Activated B cell treated with CpG ODN at 0.5 μM for 24 hours (primary cell): ENCODE measurements at regions not wholly inside any gene's neighbourhood (a gene's known extent, or its start where the extent isn't known, plus 50 kb on each side); places are given as distances from the start of the nearest gene placed in this dataset.

Source experiments
- ATAC-seq: fragments of 200-7000 bp; cut with Tn5 transposase; one replicate; pipeline ENCODE4 v1.10.0; 2021; ENCODE audit warnings: low read depth, mild to moderate bottlenecking, moderate library complexity
- CTCF ChIA-PET: fragments of 350-600 bp; sonication (Branson Sonifier 250); formaldehyde crosslinking; loops from one replicate; lab custom pipeline; 2021; ENCODE audit warnings: antibody characterized with exemption; lab: Charles Lee
- POLR2A ChIA-PET: fragments of 350-600 bp; sonication (Branson Sonifier 250); formaldehyde crosslinking; loops from one replicate; lab custom pipeline; 2021; ENCODE audit warnings: antibody characterized with exemption; lab: Charles Lee
- DNase-seq: peaks from one replicate; pipeline ENCODE4 v3.0.0; 2022
- H3K27ac Mint-ChIP-seq: one replicate; pipeline ENCODE4 v1.8.0; 2020; ENCODE audit warnings: mixed read lengths
- H3K27me3 Mint-ChIP-seq: one replicate; pipeline ENCODE4 v1.8.0; 2021; ENCODE audit warnings: mixed read lengths
- H3K36me3 Mint-ChIP-seq: one replicate; pipeline ENCODE4 v1.8.0; 2021; ENCODE audit warnings: low read depth, mixed read lengths
- H3K4me1 Mint-ChIP-seq: one replicate; pipeline ENCODE4 v1.8.0; 2021; ENCODE audit warnings: mixed read lengths
- H3K4me3 Mint-ChIP-seq: one replicate; pipeline ENCODE4 v1.8.0; 2020; ENCODE audit warnings: mild to moderate bottlenecking, mixed read lengths
- H3K9me3 Mint-ChIP-seq: one replicate; pipeline ENCODE4 v1.8.0; 2020; ENCODE audit warnings: mixed read lengths
- intact Hi-C: fragments of 100-400 bp; cut with micrococcal nuclease; formaldehyde crosslinking; loops from one replicate; pipeline ENCODE4 v1.15.1; 2024
- TF ChIP-seq, protein P1 (sequence below): fragments of 200-600 bp; IDR thresholded peaks from one replicate; pipeline ENCODE4 v1.8.0; 2022; ENCODE audit warnings: antibody characterized with exemption, mild to moderate bottlenecking

DNA sequence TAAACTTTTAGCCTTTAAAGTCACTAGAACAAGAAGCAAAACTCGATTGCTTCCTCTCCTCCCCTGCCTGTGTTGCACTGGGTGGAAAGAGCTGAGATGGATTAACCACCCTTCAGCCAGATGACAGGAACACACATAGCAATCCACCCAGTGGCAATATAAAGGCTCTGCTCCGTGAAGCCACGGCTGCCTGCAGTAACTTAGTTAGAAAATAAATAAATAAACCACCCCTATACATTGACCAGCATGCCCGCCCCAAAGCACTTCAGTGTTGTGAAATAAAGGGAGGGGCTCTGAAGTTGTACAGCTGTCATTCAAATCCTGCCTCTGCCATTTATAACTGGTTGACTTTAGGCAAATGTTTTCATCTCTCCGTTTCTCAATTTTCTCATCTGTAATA is 217.1 kb upstream of the LDB2 start:
- POLR2A ChIA-PET, result no interaction called here
- H3K9me3 Mint-ChIP-seq, result no peaks in the 10 kb centered on the region
- no peaks in the 10 kb centered on the region for H3K4me1 Mint-ChIP-seq
- DNase-seq (no peak), ATAC-seq (no peak)
- no peaks in the 10 kb centered on the region for H3K27me3 Mint-ChIP-seq
- no peak overlapping the region for H3K4me3 Mint-ChIP-seq
- CTCF ChIA-PET, result no interaction called here
- TF ChIP-seq, protein P1, sequence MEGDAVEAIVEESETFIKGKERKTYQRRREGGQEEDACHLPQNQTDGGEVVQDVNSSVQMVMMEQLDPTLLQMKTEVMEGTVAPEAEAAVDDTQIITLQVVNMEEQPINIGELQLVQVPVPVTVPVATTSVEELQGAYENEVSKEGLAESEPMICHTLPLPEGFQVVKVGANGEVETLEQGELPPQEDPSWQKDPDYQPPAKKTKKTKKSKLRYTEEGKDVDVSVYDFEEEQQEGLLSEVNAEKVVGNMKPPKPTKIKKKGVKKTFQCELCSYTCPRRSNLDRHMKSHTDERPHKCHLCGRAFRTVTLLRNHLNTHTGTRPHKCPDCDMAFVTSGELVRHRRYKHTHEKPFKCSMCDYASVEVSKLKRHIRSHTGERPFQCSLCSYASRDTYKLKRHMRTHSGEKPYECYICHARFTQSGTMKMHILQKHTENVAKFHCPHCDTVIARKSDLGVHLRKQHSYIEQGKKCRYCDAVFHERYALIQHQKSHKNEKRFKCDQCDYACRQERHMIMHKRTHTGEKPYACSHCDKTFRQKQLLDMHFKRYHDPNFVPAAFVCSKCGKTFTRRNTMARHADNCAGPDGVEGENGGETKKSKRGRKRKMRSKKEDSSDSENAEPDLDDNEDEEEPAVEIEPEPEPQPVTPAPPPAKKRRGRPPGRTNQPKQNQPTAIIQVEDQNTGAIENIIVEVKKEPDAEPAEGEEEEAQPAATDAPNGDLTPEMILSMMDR, result no peak
- H3K36me3 Mint-ChIP-seq, result no peaks in the 10 kb centered on the region
- intact Hi-C loops, result no loop called here
- no peak overlapping the region for H3K27ac Mint-ChIP-seq

- DNase-seq, result no peak
- Mint-ChIP-seq H3K36me3 (no peaks in the 10 kb centered on the region), H3K27me3 (no peaks in the 10 kb centered on the region), H3K4me3 (no peak overlapping the region), H3K4me1 (no peaks in the 10 kb centered on the region), H3K9me3 (peaks cover 5% of the 10 kb centered on the region), H3K27ac (no peak overlapping the region)
- CTCF ChIA-PET, result no interaction called here
- intact Hi-C loops, result no loop called here
- no peak for ATAC-seq
- TF ChIP-seq, protein P1, result no peak
- POLR2A ChIA-PET, result no interaction called here
These were observed 213.8 kb upstream of the LDB2 start for GRCh38 chr4:17112292-17112659.

GRCh38 chr4:17109126-17109525 is 210.7 kb upstream of the LDB2 start:
- POLR2A ChIA-PET, result no interaction called here
- TF ChIP-seq, protein P1, result no peak
- intact Hi-C loops, result no loop called here
- Mint-ChIP-seq H3K27me3 (no peaks in the 10 kb centered on the region), H3K4me3 (no peak overlapping the region), H3K9me3 (peaks cover 5% of the 10 kb centered on the region), H3K27ac (no peak overlapping the region), H3K4me1 (no peaks in the 10 kb centered on the region), H3K36me3 (no peaks in the 10 kb centered on the region)
- DNase-seq (no peak), ATAC-seq (no peak)
- CTCF ChIA-PET, result no interaction called here

- no peak for DNase-seq
- Mint-ChIP-seq H3K4me1 (no peaks in the 10 kb centered on the region), H3K4me3 (no peak overlapping the region), H3K27ac (no peak overlapping the region), H3K36me3 (no peaks in the 10 kb centered on the region), H3K9me3 (no peaks in the 10 kb centered on the region), H3K27me3 (no peaks in the 10 kb centered on the region)
- ATAC-seq, result no peak
- POLR2A ChIA-PET, result no interaction called here
- TF ChIP-seq, protein P1, result no peak
- CTCF ChIA-PET, result no interaction called here
- intact Hi-C loops, result no loop called here
These were observed 204.8 kb upstream of the LDB2 start for GRCh38 chr4:17103231-17103630.

DNA sequence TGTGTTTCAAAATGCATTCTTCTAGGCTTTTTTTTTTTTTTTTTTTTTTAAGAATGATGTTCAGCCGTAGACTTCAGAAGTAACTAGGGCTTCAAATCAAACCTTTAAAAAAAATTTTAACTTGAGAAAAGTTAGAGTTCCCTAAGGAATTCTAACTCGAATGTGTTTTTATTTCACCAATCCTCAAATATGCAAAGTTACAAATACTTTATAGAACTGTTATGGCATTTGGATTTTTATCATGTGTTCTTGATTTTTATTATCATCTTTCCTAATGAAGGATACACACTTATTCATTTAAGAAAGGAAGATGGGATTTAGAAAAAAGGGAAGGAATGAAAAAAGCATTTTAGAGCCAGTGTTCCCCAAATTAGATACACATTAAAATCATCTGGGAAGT is 200.6 kb upstream of the LDB2 start:
- POLR2A ChIA-PET, result no interaction called here
- intact Hi-C loops, result no loop called here
- H3K4me3 Mint-ChIP-seq, result no peak overlapping the region

More for the DNA sequence above, 200.6 kb upstream of the LDB2 start:
- TF ChIP-seq, protein P1, result no peak
- CTCF ChIA-PET, result no interaction called here
- Mint-ChIP-seq H3K27me3 (no peaks in the 10 kb centered on the region), H3K4me1 (no peaks in the 10 kb centered on the region), H3K27ac (no peak overlapping the region), H3K9me3 (no peaks in the 10 kb centered on the region), H3K36me3 (no peaks in the 10 kb centered on the region)
- ATAC-seq (no peak), DNase-seq (no peak)
